Motor neuron (in vitro differentiated cells): ENCODE measurements at regions not wholly inside any gene's neighbourhood (a gene's known extent, or its start where the extent isn't known, plus 50 kb on each side); places are given as distances from the start of the nearest gene placed in this dataset.
A peak's percentile ranks its signal among the peaks of the same experiment; 100 is the strongest.

Source experiments
- ATAC-seq, 8 experiments: fragments of 200-7000 bp; cut with Tn5 transposase; replicated peaks in 6 of 8; 2 replicates each; pipeline ENCODE4 v1.8.0; 2021; ENCODE audit warnings: mild to moderate bottlenecking in 8 of 8, moderate library complexity in 8 of 8
- H3K27ac ChIP-seq, 2 donors: fragments of 250-450 bp; sonication (Bioruptor Pico); 2 replicates each; pipeline ENCODE4 v1.9.0; 2021; ENCODE audit warnings: antibody characterized with exemption in 2 of 2, mild to moderate bottlenecking in 2 of 2, moderate library complexity in 1 of 2
- H3K4me1 ChIP-seq, 2 donors: fragments of 250-450 bp; sonication (Bioruptor Pico); replicated peaks in 1 of 2; 2 replicates each; pipeline ENCODE4 v1.6.1; 2021; ENCODE audit warnings: antibody characterized with exemption in 2 of 2, mild to moderate bottlenecking in 2 of 2, moderate library complexity in 1 of 2
- H3K4me3 ChIP-seq, 5 donors: fragments of 250-450 bp; sonication (Bioruptor Pico); 2 replicates each; pipeline ENCODE4 v1.9.0; 2021; ENCODE audit warnings: antibody characterized with exemption in 5 of 5, mild to moderate bottlenecking in 5 of 5, moderate library complexity in 4 of 5
- WGBS, 10 experiments: fragments of 450-650 bp; shearing (Covaris generic); methylation state at CpG; one replicate each; pipeline ENCODE4 v1.0.0; 2022; 5-methylcytosine and 5-hydroxymethylcytosine counted together
- in situ Hi-C, 9 experiments: fragments of 400-800 bp; cut with MboI; loops; one replicate each; pipeline ENCODE4 v1.15.0; 2021; ENCODE audit warnings: low sequenced_read_pairs in 9 of 9, low pct_unique_long_range_greater_than_20kb in 2 of 9; ENCODE audit not compliant: unreplicated experiment in 9 of 9

DNA sequence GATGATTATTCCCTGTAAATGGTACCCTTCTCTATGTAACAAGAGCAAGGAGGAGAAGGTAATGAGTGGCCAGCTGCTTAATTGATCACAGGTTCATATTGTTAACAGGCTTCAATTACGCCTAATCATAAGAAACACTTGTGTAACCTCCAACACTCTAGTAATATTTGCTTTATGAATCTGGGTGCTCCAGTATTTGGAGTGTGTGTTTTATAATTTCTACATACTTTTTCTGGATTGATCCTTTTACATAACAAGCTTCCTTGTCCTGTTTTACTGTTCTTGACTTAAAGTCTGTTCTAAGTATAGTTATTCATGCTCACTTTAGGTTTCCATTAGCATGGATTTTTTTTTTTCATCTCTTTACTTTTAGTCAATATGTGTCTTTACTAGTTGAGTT, 984.2 kb downstream of the AMY1C start:
- ATAC-seq = no peak

DNA sequence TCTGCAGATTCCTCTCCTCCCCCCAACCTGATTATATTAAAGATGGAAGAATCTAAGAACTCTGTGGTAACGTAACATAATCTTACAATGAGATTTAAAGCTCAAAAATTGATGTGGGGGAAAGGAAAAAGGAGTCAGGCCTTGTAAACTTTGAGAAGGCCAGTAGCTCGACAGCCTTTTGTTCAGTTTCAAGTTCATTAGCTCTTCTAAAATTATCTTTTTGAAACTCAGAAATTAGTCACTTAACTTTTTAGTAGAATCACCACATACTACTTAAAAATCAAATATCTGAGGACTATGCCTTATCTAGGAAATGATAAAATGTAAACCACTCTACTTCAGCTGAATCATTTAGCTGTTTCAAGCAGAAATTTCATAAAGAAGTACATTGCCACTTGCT, 996.2 kb downstream of the AMY1C start:
- Histone ChIP-seq H3K4me3 (no peak overlapping the region), H3K27ac (no peak overlapping the region), H3K4me1 (no peaks in the 10 kb centered on the region)
- in situ Hi-C loops = no loop called here
- WGBS, 10 experiments = 0 to 100% (median 85%) methylated on average over 1 to 2 of the region's 2 CpGs; no CpG with 5 or more reads in 1 of the 10 experiments
- no peak for ATAC-seq

More for the DNA sequence above, 984.2 kb downstream of the AMY1C start:
- 30 to 100% (median 80%) methylated on average over 1 of the region's 1 CpG; no CpG with 5 or more reads in 2 of the 10 experiments for WGBS, 10 experiments
- Histone ChIP-seq H3K4me3 (no peak overlapping the region), H3K27ac (no peak overlapping the region), H3K4me1 (no peaks in the 10 kb centered on the region)
- in situ Hi-C loops = no loop called here

GRCh38 chr1:104746994-104747393, 997.3 kb downstream of the AMY1C start:
- ATAC-seq = no peak
- in situ Hi-C loops = no loop called here
- Histone ChIP-seq H3K4me1 (no peaks in the 10 kb centered on the region), H3K27ac (no peak overlapping the region), H3K4me3 (no peak overlapping the region)
- 0 to 88% (median 75%) methylated on average over 1 to 2 of the region's 2 CpGs; no CpG with 5 or more reads in 1 of the 10 experiments for WGBS, 10 experiments

DNA sequence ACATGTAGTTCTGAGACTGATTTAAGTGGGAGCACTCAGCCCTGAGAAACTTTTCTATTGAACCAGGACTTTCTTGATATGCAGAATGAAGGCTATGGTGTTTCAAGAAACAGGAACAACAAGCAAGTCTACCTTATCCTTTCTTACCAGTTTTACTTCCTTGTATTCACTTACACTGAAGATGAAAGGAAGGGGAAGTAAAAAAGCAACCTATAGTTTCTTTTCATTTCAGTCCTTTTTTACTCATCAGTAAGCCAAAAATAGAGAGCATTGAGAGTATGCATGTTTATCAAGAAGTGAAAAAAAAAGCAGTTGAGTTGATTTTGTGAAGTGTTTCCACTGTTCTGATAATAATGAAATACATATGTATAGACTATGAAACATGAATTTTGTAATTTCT, 1010.3 kb downstream of the AMY1C start:
- no peak overlapping the region for H3K27ac ChIP-seq
- no peak overlapping the region for H3K4me3 ChIP-seq
- no peak for ATAC-seq
- in situ Hi-C loops = no loop called here
- peaks cover 5 to 17% of the 10 kb centered on the region in 2 donors for H3K4me1 ChIP-seq

DNA sequence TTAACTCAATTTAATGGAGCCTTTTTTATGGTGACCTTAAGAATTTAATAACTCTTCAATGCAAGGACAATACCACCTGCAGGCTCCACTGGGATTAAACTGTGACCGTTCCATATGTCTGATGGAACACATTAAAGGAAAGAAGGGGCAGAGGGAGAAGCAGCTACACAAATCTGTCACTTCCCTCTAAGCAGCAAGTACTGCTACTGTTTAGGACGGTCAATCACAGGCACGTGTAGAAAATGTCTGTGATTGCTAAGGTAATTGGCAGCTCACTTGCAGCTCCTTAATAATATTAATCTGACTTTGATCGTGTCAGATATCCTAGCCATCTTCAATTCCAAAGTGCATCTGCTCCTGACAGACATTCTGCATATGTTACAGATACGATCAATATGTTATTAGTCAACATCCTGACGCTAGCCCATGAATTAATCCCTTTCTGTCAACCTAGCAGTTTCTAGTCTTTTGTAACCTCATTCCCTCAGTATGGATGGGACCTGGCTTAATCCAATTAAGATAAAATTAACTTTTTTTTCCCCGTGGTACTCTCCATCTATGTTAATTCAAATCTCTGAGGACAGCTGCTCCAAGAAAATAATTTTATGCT, 1012.4 kb downstream of the AMY1C start:
- ATAC-seq = peak in 5 of 8 experiments; percentile 69 to 94 (median 88)
- peaks cover 5 to 17% of the 10 kb centered on the region in 2 donors for H3K4me1 ChIP-seq
- H3K4me3 ChIP-seq = no peak overlapping the region
- WGBS, 10 experiments = 0 to 59% (median 21%) methylated on average over 1 to 7 of the region's 7 CpGs
- in situ Hi-C loops = no loop called here
- no peak overlapping the region for H3K27ac ChIP-seq

GRCh38 chr1:104765085-104765484, 1015.4 kb downstream of the AMY1C start:
- in situ Hi-C loops = no loop called here
- WGBS, 10 experiments = 0 to 64% (median 54%) methylated on average over 1 of the region's 1 CpG; no CpG with 5 or more reads in 4 of the 10 experiments
- Histone ChIP-seq H3K4me1 (peaks cover 5 to 17% of the 10 kb centered on the region in 2 donors), H3K4me3 (no peak overlapping the region), H3K27ac (no peak overlapping the region)
- peak in 2 of 8 experiments; percentile 21 for ATAC-seq

DNA sequence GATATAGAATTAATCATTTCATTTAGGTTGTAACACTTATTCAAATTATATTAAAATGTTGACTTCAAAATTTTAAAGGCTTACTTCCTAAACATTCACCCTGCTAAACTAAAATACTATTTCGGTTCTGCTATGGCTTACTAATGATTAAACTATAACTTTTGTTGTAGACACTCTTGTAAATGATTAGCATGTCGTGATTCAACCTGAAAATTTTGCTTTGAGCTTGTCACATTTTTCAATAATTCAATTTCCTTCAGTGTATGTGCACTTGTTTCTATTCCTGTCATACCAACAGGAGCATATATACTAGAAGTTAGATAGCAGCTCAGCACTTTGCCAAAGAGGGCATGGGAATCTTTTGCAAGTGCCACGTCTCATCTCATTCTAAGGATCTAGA, 1018.8 kb downstream of the AMY1C start:
- WGBS, 10 experiments = 3 to 100% (median 88%) methylated on average over 1 to 3 of the region's 3 CpGs; no CpG with 5 or more reads in 1 of the 10 experiments
- no peak for ATAC-seq

GRCh38 chr1:104780470-104781078, 1030.9 kb downstream of the AMY1C start:
- no peak for ATAC-seq
- in situ Hi-C loops = loop anchor here in 3 of 9 experiments (25.0 kb wide), 1 partner anchor 1007 kb away; no protein-coding TSS in a partner anchor
- H3K27ac ChIP-seq = no peak overlapping the region
- H3K4me1 ChIP-seq = peaks cover 0 to 2% of the 10 kb centered on the region in 2 donors
- WGBS, 10 experiments = 0 to 29% (median 15%) methylated on average over 3 to 6 of the region's 6 CpGs
- no peak overlapping the region for H3K4me3 ChIP-seq

More for the DNA sequence above, 1018.8 kb downstream of the AMY1C start:
- no peak overlapping the region for H3K27ac ChIP-seq
- H3K4me1 ChIP-seq = peaks cover 0 to 4% of the 10 kb centered on the region in 2 donors
- in situ Hi-C loops = no loop called here
- H3K4me3 ChIP-seq = no peak overlapping the region

- 0 to 84% (median 38%) methylated on average over 1 to 2 of the region's 2 CpGs; no CpG with 5 or more reads in 2 of the 10 experiments for WGBS, 10 experiments
- Histone ChIP-seq H3K4me1 (peaks cover 0 to 7% of the 10 kb centered on the region in 2 donors), H3K4me3 (no peak overlapping the region), H3K27ac (no peak overlapping the region)
- in situ Hi-C loops = loop anchor here in 3 of 9 experiments (25.0 kb wide), 1 partner anchor 1002 kb away; no protein-coding TSS in a partner anchor
- ATAC-seq = no peak
Observed at GRCh38 chr1:104785575-104786187, 1036.0 kb downstream of the AMY1C start.

DNA sequence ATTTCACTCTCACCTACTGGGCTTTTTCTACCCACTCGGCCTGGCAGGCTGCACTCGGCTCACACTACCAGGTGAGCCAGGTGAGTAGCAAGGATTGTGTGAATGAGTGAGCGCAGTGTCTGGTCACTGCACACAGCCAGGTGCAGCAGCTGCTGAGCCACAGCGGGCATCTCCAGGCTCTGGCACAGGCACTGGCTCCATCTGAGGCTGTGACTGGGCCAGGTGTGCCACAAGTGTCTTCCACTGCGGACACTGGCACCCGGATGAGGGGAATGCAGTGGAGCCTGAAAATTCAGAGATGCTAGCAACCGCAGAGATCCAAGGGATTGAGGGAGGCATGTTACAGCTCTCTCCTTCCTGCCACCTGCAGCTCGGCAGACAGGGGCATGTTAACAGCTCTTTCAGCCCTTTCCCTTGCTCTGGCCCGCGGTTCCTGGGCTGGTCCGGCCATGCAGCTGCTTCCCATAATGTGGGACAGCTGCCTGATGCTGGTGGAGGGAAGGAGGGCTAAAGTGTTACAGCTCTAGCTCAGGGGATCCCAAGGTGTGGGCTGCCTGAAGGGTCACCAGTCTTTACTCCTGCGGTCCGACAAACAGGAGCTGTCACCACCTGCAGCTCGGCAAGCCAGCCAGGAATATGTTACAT, 1038.3 kb downstream of the AMY1C start:
- in situ Hi-C loops = loop anchor here in 3 of 9 experiments (25.0 kb wide), 1 partner anchor 999 kb away; no protein-coding TSS in a partner anchor
- ATAC-seq = no peak
- WGBS, 10 experiments = 7 to 97% (median 90%) methylated on average over 1 to 11 of the region's 14 CpGs; no CpG with 5 or more reads in 3 of the 10 experiments
- Histone ChIP-seq H3K4me1 (peaks cover 0 to 10% of the 10 kb centered on the region in 2 donors), H3K27ac (no peak overlapping the region), H3K4me3 (no peak overlapping the region)

DNA sequence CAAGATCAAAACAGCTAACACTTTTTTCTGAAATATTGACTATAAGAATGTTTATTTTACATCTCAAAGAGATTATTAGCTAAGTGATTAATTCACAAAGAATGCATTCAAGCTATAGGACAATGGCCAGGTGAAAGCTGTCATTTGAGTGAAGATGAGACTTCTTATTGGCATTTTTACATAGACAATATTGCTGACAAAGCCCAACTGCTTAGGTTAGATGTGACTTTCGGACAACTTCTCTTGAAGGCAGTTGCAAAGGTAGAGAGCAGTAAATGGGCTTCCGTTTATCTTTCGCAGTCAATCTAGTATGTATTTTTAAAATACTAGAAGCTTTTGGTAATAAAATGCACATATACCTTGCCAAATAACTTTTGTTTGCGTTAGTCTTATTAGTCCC, 1041.3 kb downstream of the AMY1C start:
- in situ Hi-C loops = loop anchor here in 3 of 9 experiments (25.0 kb wide), 1 partner anchor 996 kb away; no protein-coding TSS in a partner anchor

GRCh38 chr1:104794035-104794434, 1044.3 kb downstream of the AMY1C start:
- H3K27ac ChIP-seq = no peak overlapping the region
- peaks cover 0 to 10% of the 10 kb centered on the region in 2 donors for H3K4me1 ChIP-seq
- ATAC-seq = no peak
- no peak overlapping the region for H3K4me3 ChIP-seq
- in situ Hi-C loops = loop anchor here in 3 of 9 experiments (25.0 kb wide), 1 partner anchor 993 kb away; no protein-coding TSS in a partner anchor

More for the DNA sequence above, 1041.3 kb downstream of the AMY1C start:
- WGBS, 10 experiments = 17 to 98% (median 80%) methylated on average over 2 to 4 of the region's 4 CpGs; no CpG with 5 or more reads in 1 of the 10 experiments
- Histone ChIP-seq H3K4me3 (no peak overlapping the region), H3K4me1 (peaks cover 0 to 10% of the 10 kb centered on the region in 2 donors), H3K27ac (no peak overlapping the region)
- ATAC-seq = no peak

- H3K4me3 ChIP-seq = no peak overlapping the region
- peaks cover 0 to 2% of the 10 kb centered on the region in 2 donors for H3K4me1 ChIP-seq
- in situ Hi-C loops = loop anchor here in 3 of 9 experiments (25.0 kb wide), 1 partner anchor 991 kb away; no protein-coding TSS in a partner anchor
- ATAC-seq = no peak
- no peak overlapping the region for H3K27ac ChIP-seq
- WGBS, 10 experiments = 0 to 100% (median 90%) methylated on average over 1 to 6 of the region's 6 CpGs
Observed at GRCh38 chr1:104795931-104796330, 1046.2 kb downstream of the AMY1C start.
